GM23338 (cell line): ENCODE measurements at regions not wholly inside any gene's neighbourhood (a gene's known extent, or its start where the extent isn't known, plus 50 kb on each side); places are given as distances from the start of the nearest gene placed in this dataset.

Experiments
- ATAC-seq: fragments of 200-7000 bp; cut with Tn5 transposase; 3 replicates; pipeline ENCODE4 v1.9.1; 2020
- DNase-seq: peaks from one replicate; pipeline ENCODE4 v3.0.0-alpha.2; 2015; ENCODE audit warnings: low spot score
- H2AFZ ChIP-seq: fragments of 200-600 bp; sonication (generic); 2 replicates; pipeline ENCODE4 v1.8.0; 2016; ENCODE audit warnings: antibody characterized with exemption, mild to moderate bottlenecking, moderate library complexity
- H3F3A ChIP-seq: fragments of 200-600 bp; sonication (generic); replicated peaks from 2 replicates; pipeline ENCODE4 v1.8.0; 2017; ENCODE audit warnings: antibody characterized with exemption, mixed run types, low read depth
- H3K27ac ChIP-seq: fragments of 200-600 bp; sonication (generic); 2 replicates; pipeline ENCODE4 v1.6.1; 2016; ENCODE audit warnings: low read depth
- H3K27me3 ChIP-seq: fragments of 200-600 bp; sonication (generic); 2 replicates; pipeline ENCODE4 v1.8.0; 2016; ENCODE audit warnings: mild to moderate bottlenecking, mixed run types, moderate library complexity; ENCODE audit not compliant: insufficient read depth
- H3K36me3 ChIP-seq: fragments of 200-600 bp; sonication (generic); 2 replicates; pipeline ENCODE4 v1.8.0; 2016; ENCODE audit warnings: mild to moderate bottlenecking; ENCODE audit not compliant: insufficient read depth
- H3K4me1 ChIP-seq: fragments of 200-600 bp; sonication (generic); 2 replicates; pipeline ENCODE4 v1.8.0; 2016; ENCODE audit warnings: mild to moderate bottlenecking, moderate library complexity; ENCODE audit not compliant: insufficient read depth
- H3K4me2 ChIP-seq: fragments of 200-600 bp; sonication (generic); 2 replicates; pipeline ENCODE4 v1.7.1; 2017; ENCODE audit warnings: mixed run types
- H3K4me3 ChIP-seq: fragments of 200-600 bp; sonication (generic); 2 replicates; pipeline ENCODE4 v1.6.1; 2016; ENCODE audit warnings: mixed run types
- H3K79me2 ChIP-seq: fragments of 200-600 bp; sonication (generic); replicated peaks from 2 replicates; pipeline ENCODE4 v1.8.0; 2017; ENCODE audit warnings: mild to moderate bottlenecking; ENCODE audit not compliant: insufficient read depth
- H3K9me2 ChIP-seq: fragments of 200-600 bp; sonication (generic); 2 replicates; pipeline ENCODE4 v1.8.0; 2017; ENCODE audit not compliant: insufficient read depth
- H4K20me1 ChIP-seq: fragments of 200-600 bp; sonication (generic); replicated peaks from 2 replicates; pipeline ENCODE4 v1.8.0; 2017; ENCODE audit warnings: mild to moderate bottlenecking; ENCODE audit not compliant: insufficient read depth
- H3K27ac Mint-ChIP-seq: 2 replicates; pipeline ENCODE4 v1.8.0; 2020; ENCODE audit warnings: inconsistent platforms, mild to moderate bottlenecking, moderate library complexity, mixed read lengths
- H3K27me3 Mint-ChIP-seq: 3 replicates; pipeline ENCODE4 v1.8.0; 2022; ENCODE audit warnings: low read depth, mild to moderate bottlenecking, moderate library complexity, mixed read lengths, inconsistent platforms; ENCODE audit not compliant: insufficient read depth, poor library complexity
- H3K36me3 Mint-ChIP-seq: 3 replicates; pipeline ENCODE4 v1.8.0; 2021; ENCODE audit warnings: low read depth, mild to moderate bottlenecking, inconsistent platforms, moderate library complexity, mixed read lengths
- H3K4me1 Mint-ChIP-seq: 3 replicates; pipeline ENCODE4 v1.8.0; 2020; ENCODE audit warnings: mild to moderate bottlenecking, inconsistent platforms, mixed read lengths
- H3K4me3 Mint-ChIP-seq: 3 replicates; pipeline ENCODE4 v1.8.0; 2021; ENCODE audit warnings: moderate library complexity, mild to moderate bottlenecking, inconsistent platforms, mixed read lengths
- H3K9me3 Mint-ChIP-seq: 3 replicates; pipeline ENCODE4 v1.8.0; 2020; ENCODE audit warnings: moderate library complexity, mild to moderate bottlenecking, inconsistent platforms, mixed read lengths
- CTCF ChIP-seq, 2 experiments: fragments of 200-600 bp in 1 of 2; sonication (generic) in 1 of 2; conservative IDR thresholded peaks; 2 replicates each; pipeline versions ENCODE4 v1.5.1 to v1.6.1; 2016 to 2017; ENCODE audit warnings: antibody characterized with exemption in 2 of 2, low read depth in 2 of 2, mild to moderate bottlenecking in 2 of 2, moderate library complexity in 1 of 2
- EZH2 ChIP-seq: fragments of 200-600 bp; sonication (generic); IDR thresholded peaks from one replicate; pipeline ENCODE4 v1.8.0; 2017; ENCODE audit warnings: antibody characterized with exemption, mild to moderate bottlenecking, low read depth; ENCODE audit not compliant: unreplicated experiment
- EZH2phosphoT487 ChIP-seq: fragments of 200-600 bp; sonication (generic); IDR thresholded peaks from one replicate; pipeline ENCODE4 v1.8.1; 2018; ENCODE audit warnings: antibody characterized with exemption; ENCODE audit not compliant: unreplicated experiment
- NANOG ChIP-seq: IDR thresholded peaks from 2 replicates; pipeline ENCODE4 v1.6.1; 2016; ENCODE audit warnings: antibody characterized with exemption, borderline replicate concordance
- STAT1 ChIP-seq: IDR thresholded peaks from one replicate; pipeline ENCODE4 v1.6.1; 2016; ENCODE audit warnings: antibody characterized with exemption; ENCODE audit not compliant: unreplicated experiment
- ZNF331 ChIP-seq: fragments of 250-450 bp; sonication (Bioruptor Pico); IDR thresholded peaks from 2 replicates; pipeline ENCODE4 v1.5.0; 2020; ENCODE audit warnings: low read depth, mild to moderate bottlenecking, moderate library complexity
- TF ChIP-seq, protein P1 (sequence below): IDR thresholded peaks from one replicate; pipeline ENCODE4 v1.6.1; 2018; ENCODE audit warnings: antibody characterized with exemption; ENCODE audit not compliant: unreplicated experiment
- TF ChIP-seq, protein P2 (sequence below): fragments of 250-450 bp; sonication (Bioruptor Pico); IDR thresholded peaks from 2 replicates; pipeline ENCODE4 v1.5.0; 2020; ENCODE audit warnings: mild to moderate bottlenecking, moderate library complexity

DNA sequence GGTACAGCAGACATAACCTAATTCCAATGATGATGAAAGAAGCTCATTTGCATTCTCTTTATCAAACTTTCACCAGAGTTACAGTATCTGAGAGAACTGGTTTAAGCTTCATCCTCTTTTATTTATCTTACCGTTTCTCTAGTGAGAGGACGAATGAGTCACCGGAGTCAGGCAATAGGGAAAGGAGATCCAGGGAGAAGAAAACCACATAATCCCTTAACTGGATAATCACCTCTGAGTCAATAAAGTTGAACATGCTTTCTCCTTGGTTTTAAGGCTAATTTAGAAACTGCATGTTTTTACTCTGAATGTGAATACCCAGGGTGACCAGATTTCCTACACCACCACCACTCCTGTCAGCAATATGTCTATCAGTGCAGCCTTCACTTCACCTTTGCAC, 313.7 kb upstream of the TBX18 start:
- no peaks in the 10 kb centered on the region for H4K20me1 ChIP-seq
- H3K27ac ChIP-seq: no peak overlapping the region
- no peaks in the 10 kb centered on the region for H3K4me1 Mint-ChIP-seq
- no peaks in the 10 kb centered on the region for H3K27me3 ChIP-seq
- no peaks in the 10 kb centered on the region for H3K79me2 ChIP-seq
- TF ChIP-seq CTCF (conservative IDR thresholded peaks at IDR 0.05; ENCODE audit: low read depth in 2 of 2) (no peak), STAT1 (no peak), EZH2 (no peak), NANOG (no peak), ZNF331 (no peak), EZH2phosphoT487 (no peak)
- TF ChIP-seq, protein P1, sequence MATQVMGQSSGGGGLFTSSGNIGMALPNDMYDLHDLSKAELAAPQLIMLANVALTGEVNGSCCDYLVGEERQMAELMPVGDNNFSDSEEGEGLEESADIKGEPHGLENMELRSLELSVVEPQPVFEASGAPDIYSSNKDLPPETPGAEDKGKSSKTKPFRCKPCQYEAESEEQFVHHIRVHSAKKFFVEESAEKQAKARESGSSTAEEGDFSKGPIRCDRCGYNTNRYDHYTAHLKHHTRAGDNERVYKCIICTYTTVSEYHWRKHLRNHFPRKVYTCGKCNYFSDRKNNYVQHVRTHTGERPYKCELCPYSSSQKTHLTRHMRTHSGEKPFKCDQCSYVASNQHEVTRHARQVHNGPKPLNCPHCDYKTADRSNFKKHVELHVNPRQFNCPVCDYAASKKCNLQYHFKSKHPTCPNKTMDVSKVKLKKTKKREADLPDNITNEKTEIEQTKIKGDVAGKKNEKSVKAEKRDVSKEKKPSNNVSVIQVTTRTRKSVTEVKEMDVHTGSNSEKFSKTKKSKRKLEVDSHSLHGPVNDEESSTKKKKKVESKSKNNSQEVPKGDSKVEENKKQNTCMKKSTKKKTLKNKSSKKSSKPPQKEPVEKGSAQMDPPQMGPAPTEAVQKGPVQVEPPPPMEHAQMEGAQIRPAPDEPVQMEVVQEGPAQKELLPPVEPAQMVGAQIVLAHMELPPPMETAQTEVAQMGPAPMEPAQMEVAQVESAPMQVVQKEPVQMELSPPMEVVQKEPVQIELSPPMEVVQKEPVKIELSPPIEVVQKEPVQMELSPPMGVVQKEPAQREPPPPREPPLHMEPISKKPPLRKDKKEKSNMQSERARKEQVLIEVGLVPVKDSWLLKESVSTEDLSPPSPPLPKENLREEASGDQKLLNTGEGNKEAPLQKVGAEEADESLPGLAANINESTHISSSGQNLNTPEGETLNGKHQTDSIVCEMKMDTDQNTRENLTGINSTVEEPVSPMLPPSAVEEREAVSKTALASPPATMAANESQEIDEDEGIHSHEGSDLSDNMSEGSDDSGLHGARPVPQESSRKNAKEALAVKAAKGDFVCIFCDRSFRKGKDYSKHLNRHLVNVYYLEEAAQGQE: no peak
- TF ChIP-seq, protein P2, sequence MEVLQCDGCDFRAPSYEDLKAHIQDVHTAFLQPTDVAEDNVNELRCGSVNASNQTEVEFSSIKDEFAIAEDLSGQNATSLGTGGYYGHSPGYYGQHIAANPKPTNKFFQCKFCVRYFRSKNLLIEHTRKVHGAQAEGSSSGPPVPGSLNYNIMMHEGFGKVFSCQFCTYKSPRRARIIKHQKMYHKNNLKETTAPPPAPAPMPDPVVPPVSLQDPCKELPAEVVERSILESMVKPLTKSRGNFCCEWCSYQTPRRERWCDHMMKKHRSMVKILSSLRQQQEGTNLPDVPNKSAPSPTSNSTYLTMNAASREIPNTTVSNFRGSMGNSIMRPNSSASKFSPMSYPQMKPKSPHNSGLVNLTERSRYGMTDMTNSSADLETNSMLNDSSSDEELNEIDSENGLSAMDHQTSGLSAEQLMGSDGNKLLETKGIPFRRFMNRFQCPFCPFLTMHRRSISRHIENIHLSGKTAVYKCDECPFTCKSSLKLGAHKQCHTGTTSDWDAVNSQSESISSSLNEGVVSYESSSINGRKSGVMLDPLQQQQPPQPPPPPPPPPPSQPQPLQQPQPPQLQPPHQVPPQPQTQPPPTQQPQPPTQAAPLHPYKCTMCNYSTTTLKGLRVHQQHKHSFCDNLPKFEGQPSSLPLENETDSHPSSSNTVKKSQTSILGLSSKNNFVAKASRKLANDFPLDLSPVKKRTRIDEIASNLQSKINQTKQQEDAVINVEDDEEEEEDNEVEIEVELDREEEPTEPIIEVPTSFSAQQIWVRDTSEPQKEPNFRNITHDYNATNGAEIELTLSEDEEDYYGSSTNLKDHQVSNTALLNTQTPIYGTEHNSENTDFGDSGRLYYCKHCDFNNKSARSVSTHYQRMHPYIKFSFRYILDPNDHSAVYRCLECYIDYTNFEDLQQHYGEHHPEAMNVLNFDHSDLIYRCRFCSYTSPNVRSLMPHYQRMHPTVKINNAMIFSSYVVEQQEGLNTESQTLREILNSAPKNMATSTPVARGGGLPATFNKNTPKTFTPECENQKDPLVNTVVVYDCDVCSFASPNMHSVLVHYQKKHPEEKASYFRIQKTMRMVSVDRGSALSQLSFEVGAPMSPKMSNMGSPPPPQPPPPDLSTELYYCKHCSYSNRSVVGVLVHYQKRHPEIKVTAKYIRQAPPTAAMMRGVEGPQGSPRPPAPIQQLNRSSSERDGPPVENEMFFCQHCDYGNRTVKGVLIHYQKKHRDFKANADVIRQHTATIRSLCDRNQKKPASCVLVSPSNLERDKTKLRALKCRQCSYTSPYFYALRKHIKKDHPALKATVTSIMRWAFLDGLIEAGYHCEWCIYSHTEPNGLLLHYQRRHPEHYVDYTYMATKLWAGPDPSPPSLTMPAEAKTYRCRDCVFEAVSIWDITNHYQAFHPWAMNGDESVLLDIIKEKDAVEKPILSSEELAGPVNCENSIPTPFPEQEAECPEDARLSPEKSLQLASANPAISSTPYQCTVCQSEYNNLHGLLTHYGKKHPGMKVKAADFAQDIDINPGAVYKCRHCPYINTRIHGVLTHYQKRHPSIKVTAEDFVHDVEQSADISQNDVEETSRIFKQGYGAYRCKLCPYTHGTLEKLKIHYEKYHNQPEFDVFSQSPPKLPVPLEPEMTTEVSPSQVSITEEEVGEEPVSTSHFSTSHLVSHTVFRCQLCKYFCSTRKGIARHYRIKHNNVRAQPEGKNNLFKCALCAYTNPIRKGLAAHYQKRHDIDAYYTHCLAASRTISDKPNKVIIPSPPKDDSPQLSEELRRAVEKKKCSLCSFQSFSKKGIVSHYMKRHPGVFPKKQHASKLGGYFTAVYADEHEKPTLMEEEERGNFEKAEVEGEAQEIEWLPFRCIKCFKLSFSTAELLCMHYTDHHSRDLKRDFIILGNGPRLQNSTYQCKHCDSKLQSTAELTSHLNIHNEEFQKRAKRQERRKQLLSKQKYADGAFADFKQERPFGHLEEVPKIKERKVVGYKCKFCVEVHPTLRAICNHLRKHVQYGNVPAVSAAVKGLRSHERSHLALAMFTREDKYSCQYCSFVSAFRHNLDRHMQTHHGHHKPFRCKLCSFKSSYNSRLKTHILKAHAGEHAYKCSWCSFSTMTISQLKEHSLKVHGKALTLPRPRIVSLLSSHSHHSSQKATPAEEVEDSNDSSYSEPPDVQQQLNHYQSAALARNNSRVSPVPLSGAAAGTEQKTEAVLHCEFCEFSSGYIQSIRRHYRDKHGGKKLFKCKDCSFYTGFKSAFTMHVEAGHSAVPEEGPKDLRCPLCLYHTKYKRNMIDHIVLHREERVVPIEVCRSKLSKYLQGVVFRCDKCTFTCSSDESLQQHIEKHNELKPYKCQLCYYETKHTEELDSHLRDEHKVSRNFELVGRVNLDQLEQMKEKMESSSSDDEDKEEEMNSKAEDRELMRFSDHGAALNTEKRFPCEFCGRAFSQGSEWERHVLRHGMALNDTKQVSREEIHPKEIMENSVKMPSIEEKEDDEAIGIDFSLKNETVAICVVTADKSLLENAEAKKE: no peak
- no peaks in the 10 kb centered on the region for H3K9me3 Mint-ChIP-seq
- no peak overlapping the region for H3K4me2 ChIP-seq
- H3K4me3 Mint-ChIP-seq: no peak overlapping the region
- H3K27ac Mint-ChIP-seq: peak overlapping the region; percentile 54; the same call in 1 of the 2 replicates
- no peaks in the 10 kb centered on the region for H3K36me3 Mint-ChIP-seq
- H3K4me3 ChIP-seq: no peak overlapping the region
- H3K4me1 ChIP-seq: no peaks in the 10 kb centered on the region
- no peak for DNase-seq
- H3K36me3 ChIP-seq: no peaks in the 10 kb centered on the region
- no peaks in the 10 kb centered on the region for H3F3A ChIP-seq
- no peaks in the 10 kb centered on the region for H3K27me3 Mint-ChIP-seq
- H2AFZ ChIP-seq: no peak overlapping the region; the same call in 1 of the 2 replicates
- no peaks in the 10 kb centered on the region for H3K9me2 ChIP-seq
- no peak for ATAC-seq
